Omental fat pad (tissue), 3 donors: ENCODE measurements at regions not wholly inside any gene's neighbourhood (a gene's known extent, or its start where the extent isn't known, plus 50 kb on each side); places are given as distances from the start of the nearest gene placed in this dataset.

Source experiments
- ATAC-seq: fragments of 150-250 bp; one replicate; pipeline ENCODE4 v1.9.1; 2016; ENCODE audit warnings: mild to moderate bottlenecking, moderate library complexity; ENCODE audit not compliant: low FRiP score
- DNase-seq: peaks from one replicate; pipeline ENCODE4 v3.0.0-alpha.2; 2019; ENCODE audit warnings: low spot score
- TF ChIP-seq, protein P1 (sequence below), 3 donors: fragments of 450-650 bp; IDR thresholded peaks; one replicate each; pipeline ENCODE4 v1.5.1; 2016 to 2017; ENCODE audit warnings: antibody characterized with exemption in 3 of 3, mild to moderate bottlenecking in 3 of 3, moderate library complexity in 2 of 3

DNA sequence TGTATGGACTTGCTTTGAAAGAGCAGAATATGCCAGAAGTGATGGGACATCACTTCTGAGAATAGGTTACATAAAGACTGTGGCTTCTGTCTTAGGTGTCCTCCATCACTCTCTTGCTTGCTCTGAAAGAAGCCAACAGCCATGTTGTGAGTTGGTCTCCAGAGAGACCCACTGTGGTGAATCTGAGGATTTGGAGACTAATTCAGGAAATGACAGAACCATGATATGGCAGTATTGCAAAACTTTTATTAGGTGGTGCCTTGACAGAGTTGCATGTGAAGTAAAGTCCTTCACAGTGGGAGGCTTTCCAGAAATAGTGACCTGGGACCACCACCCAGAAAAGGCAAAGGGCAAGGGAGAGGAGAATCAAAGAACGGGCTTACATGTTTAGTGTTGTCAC, 628.6 kb downstream of the KCNT2 start:
- DNase-seq (no peak), ATAC-seq (no peak)
- TF ChIP-seq, protein P1, sequence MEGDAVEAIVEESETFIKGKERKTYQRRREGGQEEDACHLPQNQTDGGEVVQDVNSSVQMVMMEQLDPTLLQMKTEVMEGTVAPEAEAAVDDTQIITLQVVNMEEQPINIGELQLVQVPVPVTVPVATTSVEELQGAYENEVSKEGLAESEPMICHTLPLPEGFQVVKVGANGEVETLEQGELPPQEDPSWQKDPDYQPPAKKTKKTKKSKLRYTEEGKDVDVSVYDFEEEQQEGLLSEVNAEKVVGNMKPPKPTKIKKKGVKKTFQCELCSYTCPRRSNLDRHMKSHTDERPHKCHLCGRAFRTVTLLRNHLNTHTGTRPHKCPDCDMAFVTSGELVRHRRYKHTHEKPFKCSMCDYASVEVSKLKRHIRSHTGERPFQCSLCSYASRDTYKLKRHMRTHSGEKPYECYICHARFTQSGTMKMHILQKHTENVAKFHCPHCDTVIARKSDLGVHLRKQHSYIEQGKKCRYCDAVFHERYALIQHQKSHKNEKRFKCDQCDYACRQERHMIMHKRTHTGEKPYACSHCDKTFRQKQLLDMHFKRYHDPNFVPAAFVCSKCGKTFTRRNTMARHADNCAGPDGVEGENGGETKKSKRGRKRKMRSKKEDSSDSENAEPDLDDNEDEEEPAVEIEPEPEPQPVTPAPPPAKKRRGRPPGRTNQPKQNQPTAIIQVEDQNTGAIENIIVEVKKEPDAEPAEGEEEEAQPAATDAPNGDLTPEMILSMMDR (IDR thresholded peaks at IDR 0.05): no peak

DNA sequence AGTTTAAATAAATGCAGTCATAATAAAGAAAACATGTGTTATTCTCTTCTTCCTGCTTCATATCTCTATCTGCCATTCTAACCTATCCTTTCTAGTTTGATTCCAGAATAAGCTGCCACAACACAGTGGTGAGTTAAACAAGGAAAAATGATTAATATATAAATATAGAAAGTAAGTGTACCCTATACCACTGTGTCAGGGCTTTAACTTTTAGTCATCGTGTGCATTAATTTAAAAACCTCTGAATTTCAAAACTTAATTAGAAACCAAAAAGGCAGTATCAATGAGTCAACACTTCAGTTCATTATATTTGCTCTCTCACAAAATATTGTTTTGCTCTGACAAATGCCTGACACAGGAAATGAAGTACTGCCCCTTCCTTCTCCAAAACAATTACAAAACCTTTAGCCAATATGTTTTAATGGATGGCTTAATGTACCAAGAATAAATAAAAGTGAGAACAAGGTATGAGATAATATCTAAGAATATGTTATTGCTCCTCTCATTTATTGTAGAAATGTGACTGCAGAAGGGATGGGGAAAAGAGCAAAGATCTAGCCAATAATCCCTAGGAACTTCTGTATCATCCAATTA, 634.8 kb downstream of the KCNT2 start:
- no peak for DNase-seq
- no peak for ATAC-seq
- TF ChIP-seq, protein P1 (IDR thresholded peaks at IDR 0.05): no peak

DNA sequence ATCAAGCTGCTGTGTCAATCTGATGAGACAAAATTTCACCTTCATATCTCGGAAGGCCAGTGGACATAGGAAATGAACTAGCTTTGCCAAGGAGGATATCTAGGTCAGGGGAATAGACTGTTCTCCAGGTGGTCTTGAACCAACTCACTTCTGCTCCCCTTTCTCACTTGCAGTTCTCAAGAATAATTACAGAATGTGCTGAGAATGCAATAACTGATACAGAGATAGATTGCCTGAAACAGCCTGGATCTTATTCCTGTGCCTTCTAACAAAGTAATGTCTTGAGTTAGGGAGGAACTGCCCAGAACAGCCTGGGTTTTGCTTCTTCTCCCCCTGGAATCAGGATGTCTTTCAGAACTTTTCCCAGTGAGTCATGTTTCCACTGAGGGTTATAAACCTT, 636.7 kb downstream of the KCNT2 start:
- ATAC-seq (no peak), DNase-seq (no peak)
- TF ChIP-seq, protein P1 (IDR thresholded peaks at IDR 0.05): no peak

DNA sequence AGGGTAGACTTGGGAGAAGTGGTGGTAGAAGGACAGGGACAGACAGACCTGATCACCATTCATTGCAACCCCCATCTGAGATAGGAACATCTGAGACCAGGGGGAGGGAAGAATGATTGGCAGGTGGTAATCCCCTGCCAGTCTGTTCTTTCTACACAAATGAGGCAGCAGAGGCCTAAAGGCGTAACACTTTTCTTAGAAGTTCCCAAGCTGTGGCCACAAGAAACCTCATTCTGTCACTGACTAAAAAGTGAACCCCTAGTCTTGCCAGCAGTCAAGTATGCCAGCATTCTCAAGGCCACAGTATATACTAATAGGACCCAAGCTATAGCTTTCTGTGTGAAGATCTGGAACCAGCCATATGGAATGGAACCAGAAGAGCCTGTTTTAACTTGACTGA, 638.0 kb downstream of the KCNT2 start:
- ATAC-seq (no peak), DNase-seq (no peak)
- TF ChIP-seq, protein P1 (IDR thresholded peaks at IDR 0.05): no peak

DNA sequence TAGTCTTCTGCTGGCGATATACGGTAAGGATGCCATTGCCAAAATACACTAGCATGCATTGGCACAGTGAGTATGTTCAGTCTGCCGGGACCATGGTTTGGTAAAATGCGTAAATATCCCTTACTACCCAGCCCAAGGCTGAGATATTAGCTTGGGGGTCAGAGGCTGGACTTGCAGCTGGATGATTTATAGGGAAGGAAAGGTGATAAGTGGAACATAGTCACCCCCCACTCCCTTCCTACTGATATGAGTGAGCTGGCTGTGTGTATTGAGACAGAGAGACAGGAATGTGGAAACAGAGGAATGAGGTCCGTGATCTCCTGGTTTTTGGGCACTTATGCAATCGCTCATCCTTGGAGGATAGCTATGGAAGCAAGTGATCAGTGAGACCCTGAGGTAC, 642.8 kb downstream of the KCNT2 start:
- TF ChIP-seq, protein P1 (IDR thresholded peaks at IDR 0.05): no peak
- no peak for ATAC-seq
- DNase-seq: no peak

DNA sequence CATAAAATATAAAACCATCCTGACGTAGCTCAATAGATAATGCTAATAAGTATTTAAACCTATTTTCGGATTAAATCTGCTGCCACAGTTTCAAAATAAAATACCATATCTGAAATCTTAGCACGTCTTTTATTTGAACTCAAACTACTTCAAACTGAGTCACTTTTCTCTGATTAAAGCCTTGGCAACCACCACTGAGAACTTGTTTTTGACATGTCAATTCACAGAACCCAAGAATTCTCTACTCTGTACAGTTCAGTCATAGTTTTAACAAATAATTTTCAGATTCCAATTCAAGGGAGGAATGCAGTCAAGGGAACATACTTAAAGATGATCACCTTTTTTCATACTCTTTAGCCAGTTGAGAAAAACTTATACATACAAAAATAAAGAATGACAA, 643.2 kb downstream of the KCNT2 start:
- DNase-seq (no peak), ATAC-seq (no peak)
- TF ChIP-seq, protein P1 (IDR thresholded peaks at IDR 0.05): no peak

DNA sequence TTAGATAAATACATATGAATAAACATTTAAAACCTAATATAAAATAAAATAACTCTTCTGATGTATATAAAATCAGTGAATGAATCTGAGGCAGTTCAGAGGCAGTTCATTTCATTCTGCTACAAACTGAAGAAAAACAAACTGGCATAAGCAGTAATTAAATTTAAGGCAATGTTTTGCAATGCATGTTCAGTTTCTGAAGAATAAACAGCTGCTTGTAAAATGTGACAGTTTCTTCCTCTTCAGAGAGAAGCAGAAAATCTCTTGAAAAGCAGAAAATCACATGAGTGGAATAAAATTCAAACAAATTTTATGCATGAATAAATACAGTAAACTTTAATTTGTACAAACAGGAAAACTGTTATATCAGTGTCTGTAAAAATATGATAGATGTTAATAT, 643.7 kb downstream of the KCNT2 start:
- ATAC-seq (no peak), DNase-seq (no peak)
- TF ChIP-seq, protein P1 (IDR thresholded peaks at IDR 0.05): no peak
